Vagina (tissue), 2 donors: ENCODE measurements at regions not wholly inside any gene's neighbourhood (a gene's known extent, or its start where the extent isn't known, plus 50 kb on each side); places are given as distances from the start of the nearest gene placed in this dataset.

ENCODE experiments used
- POLR2A ChIP-seq, 2 donors: fragments of 450-650 bp; IDR thresholded peaks; one replicate each; pipeline ENCODE4 v1.6.1; 2017; ENCODE audit warnings: antibody characterized with exemption in 2 of 2, mild to moderate bottlenecking in 2 of 2, moderate library complexity in 2 of 2
- POLR2AphosphoS5 ChIP-seq, 2 donors: sonication (generic); formaldehyde crosslinking; IDR thresholded peaks; one replicate each; pipeline ENCODE4 v1.9.0; 2017; ENCODE audit warnings: antibody characterized with exemption in 2 of 2, mild to moderate bottlenecking in 2 of 2, low read depth in 1 of 2; ENCODE audit not compliant: insufficient read depth in 1 of 2
- TF ChIP-seq, protein P1 (sequence below), 3 experiments: fragments of 450-650 bp in 2 of 3; fragments of 200-600 bp in 1 of 3; sonication (generic) in 1 of 3; IDR thresholded peaks; one replicate each; pipeline ENCODE4 v1.5.1; 2017 to 2019; ENCODE audit warnings: antibody characterized with exemption in 3 of 3, mild to moderate bottlenecking in 2 of 3, moderate library complexity in 2 of 3

DNA sequence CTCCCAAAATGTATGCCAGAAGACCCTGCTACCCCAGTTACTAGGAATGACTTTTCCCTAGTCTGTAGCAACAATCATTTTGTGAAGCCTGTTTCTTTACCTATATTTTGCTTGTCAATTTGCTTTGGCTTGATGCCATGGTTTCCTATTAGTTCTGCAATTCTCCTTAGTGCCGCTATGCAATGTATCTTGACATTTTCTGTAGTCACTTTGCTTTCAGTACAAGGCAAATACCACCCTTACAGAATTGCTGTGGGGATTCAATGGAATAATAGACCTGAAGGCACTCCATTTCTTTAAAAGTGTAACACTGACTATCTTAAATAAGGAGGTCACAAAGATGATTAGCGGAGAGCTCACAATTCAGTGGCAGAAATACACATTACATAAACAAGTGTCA is 291.1 kb downstream of the NR2F1-AS1 start:
- TF ChIP-seq POLR2AphosphoS5 (IDR thresholded peaks at IDR 0.05; ENCODE audit: insufficient read depth in 1 of 2, low read depth in 1 of 2) = no peak
- TF ChIP-seq, protein P1, sequence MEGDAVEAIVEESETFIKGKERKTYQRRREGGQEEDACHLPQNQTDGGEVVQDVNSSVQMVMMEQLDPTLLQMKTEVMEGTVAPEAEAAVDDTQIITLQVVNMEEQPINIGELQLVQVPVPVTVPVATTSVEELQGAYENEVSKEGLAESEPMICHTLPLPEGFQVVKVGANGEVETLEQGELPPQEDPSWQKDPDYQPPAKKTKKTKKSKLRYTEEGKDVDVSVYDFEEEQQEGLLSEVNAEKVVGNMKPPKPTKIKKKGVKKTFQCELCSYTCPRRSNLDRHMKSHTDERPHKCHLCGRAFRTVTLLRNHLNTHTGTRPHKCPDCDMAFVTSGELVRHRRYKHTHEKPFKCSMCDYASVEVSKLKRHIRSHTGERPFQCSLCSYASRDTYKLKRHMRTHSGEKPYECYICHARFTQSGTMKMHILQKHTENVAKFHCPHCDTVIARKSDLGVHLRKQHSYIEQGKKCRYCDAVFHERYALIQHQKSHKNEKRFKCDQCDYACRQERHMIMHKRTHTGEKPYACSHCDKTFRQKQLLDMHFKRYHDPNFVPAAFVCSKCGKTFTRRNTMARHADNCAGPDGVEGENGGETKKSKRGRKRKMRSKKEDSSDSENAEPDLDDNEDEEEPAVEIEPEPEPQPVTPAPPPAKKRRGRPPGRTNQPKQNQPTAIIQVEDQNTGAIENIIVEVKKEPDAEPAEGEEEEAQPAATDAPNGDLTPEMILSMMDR (IDR thresholded peaks at IDR 0.05) = no peak
- TF ChIP-seq POLR2A (IDR thresholded peaks at IDR 0.05) = no peak
